Spinal cord (tissue), 9 donors: ENCODE measurements at regions not wholly inside any gene's neighbourhood (a gene's known extent, or its start where the extent isn't known, plus 50 kb on each side); places are given as distances from the start of the nearest gene placed in this dataset.

Source experiments
- DNase-seq, 6 donors: peaks; one replicate each; pipeline versions ENCODE4 v3.0.0 to v3.0.0-alpha.2; 2013 to 2015; ENCODE audit warnings: low spot score in 6 of 6, low read depth in 4 of 6
- H3K27ac ChIP-seq: one replicate; pipeline ENCODE4 v1.5.1; 2013; ENCODE audit warnings: low read depth, low read length, control low read depth
- H3K27me3 ChIP-seq: one replicate; pipeline ENCODE4 v1.6.1; 2013; ENCODE audit warnings: low read length; ENCODE audit not compliant: control insufficient read depth, insufficient read depth
- H3K36me3 ChIP-seq: one replicate; pipeline ENCODE4 v1.6.1; 2013; ENCODE audit warnings: low read length; ENCODE audit not compliant: control insufficient read depth, insufficient read depth
- H3K4me1 ChIP-seq: one replicate; pipeline ENCODE4 v1.6.1; 2013; ENCODE audit warnings: low read length; ENCODE audit not compliant: control insufficient read depth, insufficient read depth
- H3K4me3 ChIP-seq: one replicate; pipeline ENCODE4 v1.5.1; 2013; ENCODE audit warnings: low read depth, low read length, control low read depth
- H3K9me3 ChIP-seq: one replicate; pipeline ENCODE4 v1.6.1; 2013; ENCODE audit warnings: low read length; ENCODE audit not compliant: control insufficient read depth, insufficient read depth
- WGBS: methylation state at CpG from one replicate; pipeline ENCODE4 v1.1.5; 2013; ENCODE audit warnings: missing lambda C conversion rate; ENCODE audit not compliant: insufficient coverage; 5-methylcytosine and 5-hydroxymethylcytosine counted together
- donor health status: healthy.

DNA sequence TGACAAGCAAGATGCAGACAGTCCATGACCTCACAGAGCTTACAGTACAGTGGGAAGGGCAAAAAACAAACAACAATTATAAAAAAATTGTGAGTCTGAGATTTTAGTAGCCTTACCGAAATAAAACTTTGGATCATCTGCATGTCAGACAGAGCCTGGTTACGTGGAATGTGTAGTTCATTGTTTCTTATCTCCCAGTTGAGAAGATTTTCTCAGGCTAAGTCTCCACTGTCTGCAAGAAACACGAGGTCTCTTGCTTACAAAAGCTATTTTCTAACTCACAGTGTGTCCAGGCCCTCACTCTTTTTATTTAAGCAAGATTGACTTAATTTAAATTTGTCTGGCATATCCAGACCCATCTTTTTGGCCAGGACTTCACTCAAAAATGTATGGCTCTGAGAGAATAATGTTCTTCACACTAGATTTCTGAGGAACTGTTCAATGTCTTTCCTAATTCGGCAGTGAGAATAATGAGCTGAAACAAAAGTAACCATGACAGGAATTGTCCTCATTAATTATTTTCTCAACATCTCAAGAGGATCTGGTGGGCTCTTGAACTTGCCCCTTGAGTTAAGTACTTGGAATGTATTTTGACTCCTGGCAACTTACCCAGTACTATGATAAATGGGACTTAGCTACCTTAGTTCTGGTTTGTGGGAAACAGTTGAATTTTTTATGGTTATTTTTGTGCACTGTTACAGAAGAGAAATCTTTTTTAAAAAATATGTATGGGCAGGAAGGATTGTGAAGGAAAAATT, 265.1 kb upstream of the COL8A1 start:
- peak in 1 of 6 donors; percentile 4 for DNase-seq
- no peaks in the 10 kb centered on the region for H3K36me3 ChIP-seq
- 60% methylated on average over 1 of the region's 4 CpGs for WGBS
- H3K27ac ChIP-seq: no peak overlapping the region
- H3K27me3 ChIP-seq: no peaks in the 10 kb centered on the region
- no peaks in the 10 kb centered on the region for H3K4me1 ChIP-seq
- H3K9me3 ChIP-seq: no peaks in the 10 kb centered on the region
- no peak overlapping the region for H3K4me3 ChIP-seq

DNA sequence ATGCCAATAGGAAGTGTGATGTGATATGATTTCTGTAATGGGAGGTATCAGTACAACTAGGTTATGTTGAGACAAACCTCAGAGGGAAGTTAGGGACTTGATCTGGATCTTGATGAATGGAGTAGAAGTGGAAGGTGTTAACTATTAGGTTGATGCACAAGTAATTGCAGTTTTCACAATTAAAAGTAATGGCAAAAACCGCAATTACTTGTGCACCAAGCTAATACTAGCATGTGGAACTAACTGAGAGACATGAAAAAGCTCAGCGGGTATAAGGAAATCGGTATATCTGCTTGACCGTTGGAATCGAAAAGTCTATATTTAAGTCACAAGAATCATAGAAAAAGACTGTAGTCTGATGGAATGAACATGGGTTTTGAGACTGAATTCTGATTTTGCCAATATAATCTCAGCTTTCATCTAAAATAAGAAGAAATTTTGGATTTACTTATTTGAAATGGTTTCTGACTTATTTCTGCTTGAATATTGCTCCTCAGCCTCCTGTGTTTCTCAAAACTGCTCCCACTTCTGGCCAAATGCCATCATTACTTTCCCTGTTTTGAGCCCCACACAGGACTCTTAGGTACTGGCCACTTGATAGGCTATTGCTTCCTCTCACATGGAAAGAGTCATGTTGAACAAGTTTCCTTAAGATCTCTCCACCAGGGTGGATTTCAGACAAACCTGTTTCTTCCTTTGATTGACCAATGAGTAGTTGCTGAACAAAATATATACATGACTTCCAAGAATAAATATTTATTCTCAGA, 271.5 kb upstream of the COL8A1 start:
- Histone ChIP-seq H3K27me3 (no peaks in the 10 kb centered on the region), H3K4me3 (no peak overlapping the region), H3K9me3 (no peaks in the 10 kb centered on the region), H3K27ac (no peak overlapping the region), H3K36me3 (no peaks in the 10 kb centered on the region), H3K4me1 (no peaks in the 10 kb centered on the region)
- no peak for DNase-seq
- WGBS: 67% methylated on average over 1 of the region's 5 CpGs

DNA sequence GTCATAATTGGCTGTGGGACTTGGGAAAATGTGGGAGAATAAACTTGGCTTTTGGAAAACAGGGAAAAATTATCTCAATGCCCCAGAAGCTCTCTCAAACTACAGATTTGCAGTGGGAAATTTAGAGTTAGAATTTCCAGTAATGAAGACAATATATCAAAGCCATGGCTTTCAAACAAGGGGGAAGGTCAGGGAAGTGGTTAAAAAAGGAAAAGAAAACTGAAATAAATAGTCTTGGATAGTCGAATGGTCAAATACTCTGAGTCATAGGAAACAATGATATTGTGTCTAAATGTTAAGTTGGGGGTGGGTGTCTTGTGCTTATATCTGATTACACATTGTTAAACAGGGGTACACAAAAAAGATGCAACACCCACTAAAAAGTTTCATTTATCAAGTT, 272.4 kb upstream of the COL8A1 start:
- no peak for DNase-seq
- no CpG with 5 or more reads among the region's 1 CpG for WGBS
- no peaks in the 10 kb centered on the region for H3K4me1 ChIP-seq
- H3K4me3 ChIP-seq: no peak overlapping the region
- H3K27ac ChIP-seq: no peak overlapping the region
- no peaks in the 10 kb centered on the region for H3K27me3 ChIP-seq
- H3K36me3 ChIP-seq: no peaks in the 10 kb centered on the region
- no peaks in the 10 kb centered on the region for H3K9me3 ChIP-seq

DNA sequence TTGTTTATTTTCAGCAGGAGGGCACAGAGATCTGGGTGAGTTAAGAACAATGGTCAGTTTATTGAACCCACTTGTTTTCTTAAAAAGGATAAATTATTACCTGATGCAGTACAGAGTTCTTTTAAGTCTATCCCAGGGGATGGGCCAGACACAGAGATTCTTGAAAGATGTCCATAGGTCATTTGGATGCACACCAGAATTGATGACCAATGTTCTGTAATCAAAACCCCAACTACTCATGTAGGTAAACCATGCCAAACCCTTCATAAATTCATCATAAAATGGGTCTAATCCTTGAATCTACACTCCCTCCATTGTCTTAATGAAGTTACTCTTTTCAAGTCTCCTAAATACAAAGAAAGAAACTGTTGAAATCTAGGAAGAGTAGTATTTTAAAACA, 273.0 kb upstream of the COL8A1 start:
- Histone ChIP-seq H3K27ac (no peak overlapping the region), H3K27me3 (no peaks in the 10 kb centered on the region), H3K4me1 (no peaks in the 10 kb centered on the region), H3K9me3 (no peaks in the 10 kb centered on the region), H3K36me3 (no peaks in the 10 kb centered on the region), H3K4me3 (no peak overlapping the region)
- DNase-seq: no peak

DNA sequence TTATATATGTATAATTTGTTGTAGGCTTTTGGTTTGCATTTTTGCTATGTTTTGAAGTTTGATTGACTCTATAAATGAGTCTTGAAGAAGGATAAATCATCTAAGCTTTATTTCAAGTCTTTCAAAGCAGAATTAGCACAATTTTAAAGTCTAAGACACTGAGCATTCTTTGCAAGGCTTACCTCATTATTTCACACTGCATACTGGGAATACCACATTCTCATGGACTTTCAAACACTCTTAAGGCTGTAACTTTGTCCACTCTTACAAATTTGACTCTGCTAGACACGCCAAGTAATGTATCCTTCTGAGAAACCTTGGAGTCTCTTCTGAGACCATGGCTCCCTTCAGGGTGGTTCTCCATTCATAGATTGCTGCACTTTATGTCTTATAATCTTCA, 281.3 kb upstream of the COL8A1 start:
- H3K4me3 ChIP-seq: no peak overlapping the region
- no peak for DNase-seq
- no peaks in the 10 kb centered on the region for H3K27me3 ChIP-seq
- H3K4me1 ChIP-seq: no peaks in the 10 kb centered on the region
- WGBS: 67% methylated on average over 1 of the region's 1 CpG
- no peaks in the 10 kb centered on the region for H3K9me3 ChIP-seq
- H3K27ac ChIP-seq: no peak overlapping the region
- no peaks in the 10 kb centered on the region for H3K36me3 ChIP-seq

DNA sequence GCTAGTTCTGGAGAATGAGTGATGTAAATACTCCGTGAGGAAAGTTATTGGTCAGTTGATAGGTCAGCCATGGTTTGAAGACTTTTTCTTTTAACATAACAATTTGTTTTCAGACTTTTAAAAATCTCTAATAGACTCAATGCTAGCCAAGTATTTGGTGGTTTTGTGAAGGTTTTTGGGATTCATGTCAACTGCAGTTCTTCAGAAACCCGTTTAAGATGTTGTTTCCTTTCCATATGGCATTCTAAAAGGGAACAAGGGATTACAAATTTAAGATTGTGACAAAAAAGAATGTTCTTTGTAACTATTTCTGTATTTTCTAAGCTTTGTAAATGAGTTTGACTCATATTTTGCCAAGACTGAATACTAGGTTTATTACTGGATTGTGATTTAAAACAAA, 281.7 kb upstream of the COL8A1 start:
- no peak for DNase-seq
- 100% methylated on average over 1 of the region's 2 CpGs for WGBS

DNA sequence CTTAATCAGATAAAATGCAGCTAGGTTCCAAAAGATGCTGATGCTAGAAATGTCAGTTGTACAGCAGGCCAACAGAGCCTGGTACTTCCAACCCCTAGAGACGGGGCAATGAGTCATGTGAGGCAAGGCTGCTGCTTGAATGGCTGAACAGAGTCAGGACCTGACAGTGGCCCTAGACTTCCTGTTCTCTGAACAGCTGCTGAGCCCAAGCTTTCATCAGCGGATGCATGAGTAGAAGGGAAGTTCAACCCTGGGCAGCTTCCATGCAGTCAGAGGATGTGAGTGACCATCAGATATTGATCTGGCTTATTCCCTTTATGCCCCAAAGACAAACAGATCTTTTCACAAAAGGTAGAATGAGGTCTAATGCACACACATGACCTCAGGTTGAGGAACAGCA, 282.9 kb upstream of the COL8A1 start:
- DNase-seq: no peak
- Histone ChIP-seq H3K27ac (no peak overlapping the region), H3K4me3 (no peak overlapping the region), H3K36me3 (no peaks in the 10 kb centered on the region), H3K4me1 (no peaks in the 10 kb centered on the region), H3K27me3 (no peaks in the 10 kb centered on the region), H3K9me3 (no peaks in the 10 kb centered on the region)
- 86% methylated on average over 2 of the region's 2 CpGs for WGBS

More for the DNA sequence above, 281.7 kb upstream of the COL8A1 start:
- no peak overlapping the region for H3K27ac ChIP-seq
- H3K9me3 ChIP-seq: no peaks in the 10 kb centered on the region
- no peaks in the 10 kb centered on the region for H3K27me3 ChIP-seq
- H3K4me3 ChIP-seq: no peak overlapping the region
- no peaks in the 10 kb centered on the region for H3K4me1 ChIP-seq
- H3K36me3 ChIP-seq: no peaks in the 10 kb centered on the region

DNA sequence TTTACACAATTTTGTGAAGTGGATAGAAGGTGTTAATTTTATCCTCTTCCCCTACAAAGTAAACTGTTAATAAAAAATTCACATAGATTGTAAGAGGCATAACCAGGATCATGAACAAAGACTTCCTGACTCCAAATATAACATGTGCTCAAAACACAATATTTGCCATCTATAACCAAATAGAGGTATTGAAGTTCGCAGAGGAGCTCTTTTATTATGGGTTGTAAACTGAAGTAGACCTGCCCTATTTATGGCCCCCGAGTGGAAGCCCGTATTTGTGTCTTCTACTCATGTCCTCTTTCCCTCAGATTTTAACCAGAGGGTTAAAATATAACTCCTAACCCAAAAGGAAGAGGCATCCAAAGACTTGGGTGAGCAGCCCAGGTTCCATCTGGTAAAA, 285.6 kb upstream of the COL8A1 start:
- H3K27ac ChIP-seq: no peak overlapping the region
- WGBS: no CpG with 5 or more reads among the region's 3 CpGs
- no peaks in the 10 kb centered on the region for H3K9me3 ChIP-seq
- no peaks in the 10 kb centered on the region for H3K36me3 ChIP-seq
- no peaks in the 10 kb centered on the region for H3K27me3 ChIP-seq
- no peak overlapping the region for H3K4me3 ChIP-seq
- H3K4me1 ChIP-seq: no peaks in the 10 kb centered on the region
- no peak for DNase-seq

DNA sequence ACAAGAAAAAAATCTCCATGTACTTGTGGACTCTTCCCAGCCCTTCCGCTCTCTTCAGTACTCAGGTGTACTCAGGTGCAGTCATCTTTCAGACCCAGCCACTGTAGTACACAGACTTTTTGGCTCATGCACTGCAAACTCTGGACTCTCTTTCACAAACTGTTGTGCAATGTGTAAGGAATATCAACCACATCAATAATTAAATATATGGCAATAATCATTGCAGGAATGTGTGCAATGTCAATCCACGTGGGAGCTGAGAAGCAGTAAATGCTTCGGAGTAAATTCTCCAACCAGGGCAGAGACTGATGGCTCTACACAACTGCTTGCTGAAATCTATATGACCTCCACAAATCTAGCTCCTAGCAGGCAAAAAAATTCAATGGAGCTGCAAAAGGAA, 287.3 kb upstream of the COL8A1 start:
- Histone ChIP-seq H3K27ac (no peak overlapping the region), H3K36me3 (no peaks in the 10 kb centered on the region), H3K4me3 (no peak overlapping the region), H3K27me3 (no peaks in the 10 kb centered on the region), H3K9me3 (no peaks in the 10 kb centered on the region), H3K4me1 (no peaks in the 10 kb centered on the region)
- WGBS: 100% methylated on average over 1 of the region's 3 CpGs
- DNase-seq: peak in 1 of 6 donors; percentile 16

DNA sequence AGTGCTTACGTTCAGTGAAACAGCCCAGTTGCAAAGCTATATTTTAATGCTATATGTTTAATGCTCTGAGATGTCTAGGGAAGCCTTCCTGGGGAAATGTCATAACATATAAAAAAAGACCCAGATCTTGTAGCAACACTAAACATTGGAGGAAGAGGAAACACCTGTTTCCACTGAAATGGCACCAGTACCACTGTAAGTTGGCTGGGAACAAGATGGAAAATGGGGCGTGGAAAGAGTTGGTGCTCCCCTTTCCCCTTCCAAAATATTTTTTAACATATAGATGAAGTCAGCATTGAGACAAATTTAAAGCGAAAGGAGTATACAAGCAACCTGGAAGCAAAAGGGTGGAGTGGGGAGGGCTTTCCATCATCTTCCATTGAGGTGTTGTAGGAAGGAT, 289.9 kb upstream of the COL8A1 start:
- no peak for DNase-seq
- Histone ChIP-seq H3K4me1 (no peaks in the 10 kb centered on the region), H3K9me3 (no peaks in the 10 kb centered on the region), H3K4me3 (no peak overlapping the region), H3K27me3 (no peaks in the 10 kb centered on the region), H3K36me3 (no peaks in the 10 kb centered on the region), H3K27ac (no peak overlapping the region)
- WGBS: no CpG with 5 or more reads among the region's 3 CpGs
